ENCODE measurements at regions not wholly inside any gene's neighbourhood (a gene's known extent, or its start where the extent isn't known, plus 50 kb on each side); places are given as distances from the start of the nearest gene placed in this dataset.

GRCh38 chr14:22163051-22163450 is 426.0 kb downstream of the DAD1 start:
- Mint-ChIP-seq H3K27me3 (no peaks in the 10 kb centered on the region), H3K4me3 (peak overlapping the region; percentile 74), H3K9me3 (no peaks in the 10 kb centered on the region), H3K4me1 (peaks cover 28% of the 10 kb centered on the region), H3K36me3 (ENCODE audit: low read depth) (no peaks in the 10 kb centered on the region), H3K27ac (peak overlapping the region; percentile 84)
- ChIA-PET CTCF (interaction anchor here (0.7 to 1.8 kb wide), 9 partner anchors 38 to 743 kb away, joined by 3 to 7 read pairs (median 3); no protein-coding TSS in a partner anchor), POLR2A (interaction anchor here (1.0 to 1.1 kb wide), 3 partner anchors 346 to 394 kb away, joined by 3 to 5 read pairs (median 3); no protein-coding TSS in a partner anchor)
- DNase-seq, result no peak

- H3K4me3 Mint-ChIP-seq, result no peak overlapping the region
- peaks cover 28% of the 10 kb centered on the region for H3K4me1 Mint-ChIP-seq
- H3K27me3 Mint-ChIP-seq, result no peaks in the 10 kb centered on the region
- H3K9me3 Mint-ChIP-seq, result no peaks in the 10 kb centered on the region
- DNase-seq, result no peak
- POLR2A ChIA-PET, result no interaction called here
- H3K27ac Mint-ChIP-seq, result no peak overlapping the region
- CTCF ChIA-PET, result no interaction called here
- no peaks in the 10 kb centered on the region for H3K36me3 Mint-ChIP-seq (ENCODE audit: low read depth)
Observed at GRCh38 chr14:22159957-22160356, 429.1 kb downstream of the DAD1 start.

GRCh38 chr14:22159099-22159498 is 429.9 kb downstream of the DAD1 start:
- no peak overlapping the region for H3K4me3 Mint-ChIP-seq
- DNase-seq, result no peak
- H3K36me3 Mint-ChIP-seq (ENCODE audit: low read depth), result no peaks in the 10 kb centered on the region
- H3K27ac Mint-ChIP-seq, result peak overlapping the region; percentile 19
- peaks cover 28% of the 10 kb centered on the region for H3K4me1 Mint-ChIP-seq
- H3K9me3 Mint-ChIP-seq, result no peaks in the 10 kb centered on the region
- H3K27me3 Mint-ChIP-seq, result no peaks in the 10 kb centered on the region
- POLR2A ChIA-PET, result interaction anchor here (1.5 kb wide), 1 partner anchor 397 kb away, joined by 4 read pairs; no protein-coding TSS in a partner anchor
- CTCF ChIA-PET, result no interaction called here

DNA sequence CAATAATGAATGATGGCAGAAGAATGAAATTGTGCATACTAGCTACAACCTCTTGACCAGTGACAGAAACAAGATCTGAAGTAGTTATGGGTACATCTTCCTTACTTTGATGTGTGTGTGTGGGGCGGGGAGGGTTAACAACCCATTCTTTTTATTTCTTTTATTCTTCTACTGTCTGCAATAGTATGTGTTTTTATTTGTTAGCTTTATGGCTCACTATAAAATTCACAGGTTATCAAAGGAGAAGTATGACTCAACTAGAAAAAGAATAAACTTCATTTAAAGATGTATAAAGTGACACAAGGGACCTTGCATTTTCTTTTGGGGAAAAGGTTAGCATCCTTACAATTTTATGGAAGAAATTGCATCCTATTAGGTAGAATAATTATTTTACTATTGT is 430.5 kb downstream of the DAD1 start:
- H3K36me3 Mint-ChIP-seq (ENCODE audit: low read depth), result no peaks in the 10 kb centered on the region
- ChIA-PET POLR2A (interaction anchor here (1.5 kb wide), 1 partner anchor 398 kb away, joined by 4 read pairs; no protein-coding TSS in a partner anchor), CTCF (no interaction called here)
- H3K9me3 Mint-ChIP-seq, result no peaks in the 10 kb centered on the region
- peaks cover 23% of the 10 kb centered on the region for H3K4me1 Mint-ChIP-seq
- no peak overlapping the region for H3K27ac Mint-ChIP-seq
- no peaks in the 10 kb centered on the region for H3K27me3 Mint-ChIP-seq
- no peak for DNase-seq
- no peak overlapping the region for H3K4me3 Mint-ChIP-seq

- ChIA-PET CTCF (no interaction called here), POLR2A (no interaction called here)
- no peak for DNase-seq
- peaks cover 20% of the 10 kb centered on the region for H3K4me1 Mint-ChIP-seq
- H3K36me3 Mint-ChIP-seq (ENCODE audit: low read depth), result no peaks in the 10 kb centered on the region
- no peak overlapping the region for H3K27ac Mint-ChIP-seq
- no peaks in the 10 kb centered on the region for H3K9me3 Mint-ChIP-seq
- peaks cover 3% of the 10 kb centered on the region for H3K27me3 Mint-ChIP-seq
- no peak overlapping the region for H3K4me3 Mint-ChIP-seq
Observed at GRCh38 chr14:22155571-22155970, 433.5 kb downstream of the DAD1 start.

- Mint-ChIP-seq H3K27ac (no peak overlapping the region), H3K9me3 (no peaks in the 10 kb centered on the region), H3K4me3 (no peak overlapping the region), H3K27me3 (peaks cover 3% of the 10 kb centered on the region), H3K36me3 (ENCODE audit: low read depth) (no peaks in the 10 kb centered on the region), H3K4me1 (peaks cover 8% of the 10 kb centered on the region)
- POLR2A ChIA-PET, result no interaction called here
- CTCF ChIA-PET, result interaction anchor here (0.6 kb wide), 1 partner anchor 751 kb away, joined by 3 read pairs; no protein-coding TSS in a partner anchor
- DNase-seq, result no peak
Observed at GRCh38 chr14:22152903-22153302, 436.1 kb downstream of the DAD1 start.

GRCh38 chr14:22152161-22152870 is 436.7 kb downstream of the DAD1 start:
- Mint-ChIP-seq H3K9me3 (no peaks in the 10 kb centered on the region), H3K4me3 (no peak overlapping the region), H3K27me3 (peaks cover 6% of the 10 kb centered on the region), H3K36me3 (ENCODE audit: low read depth) (no peaks in the 10 kb centered on the region), H3K4me1 (peaks cover 10% of the 10 kb centered on the region), H3K27ac (no peak overlapping the region)
- no peak for DNase-seq
- ChIA-PET POLR2A (no interaction called here), CTCF (no interaction called here)

DNA sequence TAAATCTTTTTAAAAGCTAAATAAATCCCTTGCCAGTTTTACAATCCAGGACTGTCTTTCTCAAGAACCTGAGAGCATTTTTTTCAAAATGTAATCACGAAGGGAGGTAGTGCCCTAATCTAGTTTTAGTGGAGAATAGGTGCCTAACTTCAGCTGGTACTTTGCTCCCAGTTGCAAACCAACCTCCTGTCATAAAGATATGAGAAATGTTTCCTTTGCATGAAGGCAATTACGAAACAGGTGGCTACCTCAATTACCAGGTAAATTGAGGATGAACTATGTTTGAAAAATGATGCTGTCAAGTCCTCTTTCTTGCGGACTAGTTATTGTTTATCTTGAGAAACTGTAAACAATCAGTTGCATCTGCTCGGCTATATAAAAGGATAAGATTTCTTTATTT is 437.9 kb downstream of the DAD1 start:
- Mint-ChIP-seq H3K4me1 (peaks cover 10% of the 10 kb centered on the region), H3K27me3 (peaks cover 6% of the 10 kb centered on the region), H3K27ac (no peak overlapping the region), H3K9me3 (no peaks in the 10 kb centered on the region), H3K36me3 (ENCODE audit: low read depth) (no peaks in the 10 kb centered on the region), H3K4me3 (no peak overlapping the region)
- CTCF ChIA-PET, result no interaction called here
- POLR2A ChIA-PET, result no interaction called here
- no peak for DNase-seq

- Mint-ChIP-seq H3K36me3 (ENCODE audit: low read depth) (no peaks in the 10 kb centered on the region), H3K27ac (no peak overlapping the region), H3K27me3 (peaks cover 9% of the 10 kb centered on the region), H3K9me3 (no peaks in the 10 kb centered on the region), H3K4me3 (no peak overlapping the region), H3K4me1 (peaks cover 10% of the 10 kb centered on the region)
- POLR2A ChIA-PET, result no interaction called here
- CTCF ChIA-PET, result no interaction called here
- no peak for DNase-seq
Observed at GRCh38 chr14:22149058-22149457, 440.0 kb downstream of the DAD1 start.

DNA sequence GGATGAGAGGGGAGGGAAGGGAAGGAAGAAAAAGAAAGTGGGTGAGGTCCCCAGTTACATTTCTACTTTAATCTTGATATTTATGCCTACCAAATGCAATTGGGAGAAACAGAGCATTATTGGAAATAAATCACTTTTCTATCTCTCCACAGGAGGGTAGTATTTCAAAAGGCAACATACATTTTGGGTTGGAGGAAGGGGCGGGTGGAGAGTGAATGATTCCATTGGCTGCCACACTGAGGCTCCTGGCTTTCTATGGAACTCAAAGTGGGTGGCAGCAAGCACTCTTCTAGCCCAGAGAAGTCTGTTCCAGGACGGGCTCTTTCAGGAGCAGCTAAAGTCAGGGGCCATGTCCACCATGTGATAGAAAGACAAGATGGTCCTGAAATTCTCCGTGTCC is 441.3 kb downstream of the DAD1 start:
- H3K27me3 Mint-ChIP-seq, result peaks cover 9% of the 10 kb centered on the region
- no peaks in the 10 kb centered on the region for H3K36me3 Mint-ChIP-seq (ENCODE audit: low read depth)
- ChIA-PET CTCF (interaction anchor here (1.2 kb wide), 1 partner anchor 16 kb away, joined by 3 read pairs; no protein-coding TSS in a partner anchor), POLR2A (interaction anchor here (0.9 kb wide), 1 partner anchor 416 kb away, joined by 4 read pairs; no protein-coding TSS in a partner anchor)
- peak overlapping the region; percentile 47 for H3K4me3 Mint-ChIP-seq
- H3K9me3 Mint-ChIP-seq, result no peaks in the 10 kb centered on the region
- H3K4me1 Mint-ChIP-seq, result peaks cover 6% of the 10 kb centered on the region
- no peak overlapping the region for H3K27ac Mint-ChIP-seq
- no peak for DNase-seq

- no peak overlapping the region for H3K27ac Mint-ChIP-seq
- CTCF ChIA-PET, result interaction anchor here (1.1 kb wide), 1 partner anchor 11 kb away, joined by 4 read pairs; no protein-coding TSS in a partner anchor
- no peaks in the 10 kb centered on the region for H3K9me3 Mint-ChIP-seq
- no peaks in the 10 kb centered on the region for H3K36me3 Mint-ChIP-seq (ENCODE audit: low read depth)
- peaks cover 6% of the 10 kb centered on the region for H3K27me3 Mint-ChIP-seq
- POLR2A ChIA-PET, result no interaction called here
- H3K4me1 Mint-ChIP-seq, result peaks cover 2% of the 10 kb centered on the region
- no peak for DNase-seq
- H3K4me3 Mint-ChIP-seq, result no peak overlapping the region
Observed at GRCh38 chr14:22143363-22143762, 445.7 kb downstream of the DAD1 start.

DNA sequence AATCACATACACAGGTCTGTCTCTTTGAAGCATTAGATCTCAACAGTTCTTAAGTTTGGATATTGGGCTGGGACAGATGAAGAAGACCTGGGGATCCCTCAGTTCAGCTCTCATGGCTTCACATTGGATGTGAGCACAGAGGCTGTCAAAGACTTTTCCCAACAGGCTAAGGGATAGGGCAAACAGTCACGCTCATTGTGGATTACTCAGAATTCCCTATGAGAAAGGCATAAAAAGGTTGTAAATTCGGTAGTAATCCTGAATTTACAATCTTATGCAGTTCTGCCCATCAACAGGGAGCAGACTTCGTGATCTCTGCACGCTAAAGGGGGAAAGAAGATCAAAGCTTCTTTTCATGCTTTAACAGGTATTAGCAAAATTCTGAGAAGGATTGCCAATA is 448.4 kb downstream of the DAD1 start:
- H3K4me3 Mint-ChIP-seq, result no peak overlapping the region
- no peak for DNase-seq
- ChIA-PET CTCF (no interaction called here), POLR2A (no interaction called here)
- H3K9me3 Mint-ChIP-seq, result no peaks in the 10 kb centered on the region
- H3K27ac Mint-ChIP-seq, result no peak overlapping the region
- H3K36me3 Mint-ChIP-seq (ENCODE audit: low read depth), result no peaks in the 10 kb centered on the region
- H3K27me3 Mint-ChIP-seq, result peaks cover under 1% of the 10 kb centered on the region
- no peaks in the 10 kb centered on the region for H3K4me1 Mint-ChIP-seq

DNA sequence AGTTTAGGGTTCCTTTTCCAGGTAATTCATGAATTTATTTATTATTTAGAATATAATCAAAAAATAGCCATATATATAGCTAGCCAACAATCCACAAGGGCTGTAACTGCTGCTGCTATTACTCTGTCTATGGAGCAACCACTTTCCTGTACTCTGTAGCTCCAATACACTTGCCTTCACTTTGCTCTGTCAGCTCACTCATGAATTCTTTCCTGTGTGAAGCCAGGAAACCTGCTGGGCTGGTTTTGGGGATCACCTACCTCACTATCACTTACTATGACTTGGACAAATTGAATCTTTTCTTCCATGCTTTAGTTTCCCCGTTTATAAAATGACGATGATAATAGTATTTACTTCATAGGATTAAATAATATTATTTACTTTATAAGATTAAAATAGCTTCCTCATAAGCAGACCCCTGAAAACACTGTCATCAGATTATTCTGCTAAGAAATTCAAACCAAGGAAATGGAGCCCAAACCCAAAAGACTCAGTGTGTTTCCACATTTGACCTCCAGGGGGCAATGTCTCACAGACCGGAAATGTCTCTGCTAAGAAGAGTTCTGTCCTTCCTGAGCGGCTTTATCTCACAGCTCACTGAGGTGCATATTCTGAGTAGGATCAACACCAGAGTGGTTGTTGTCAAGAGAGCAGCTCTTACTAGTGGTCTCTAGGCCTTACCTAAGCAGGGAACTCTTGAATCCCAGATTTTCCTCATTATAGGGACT is 457.1 kb downstream of the DAD1 start:
- Mint-ChIP-seq H3K36me3 (ENCODE audit: low read depth) (peaks cover 2% of the 10 kb centered on the region), H3K4me3 (no peak overlapping the region), H3K9me3 (no peaks in the 10 kb centered on the region), H3K27ac (no peak overlapping the region), H3K27me3 (peaks cover 3% of the 10 kb centered on the region), H3K4me1 (peaks cover 5% of the 10 kb centered on the region)
- DNase-seq, result peak; percentile 36
- CTCF ChIA-PET, result interaction anchor here (0.9 to 1.5 kb wide), 4 partner anchors 11 to 425 kb away, joined by 3 to 4 read pairs (median 3); no protein-coding TSS in a partner anchor
- POLR2A ChIA-PET, result interaction anchor here (1.1 kb wide), 1 partner anchor 8 kb away, joined by 4 read pairs; no protein-coding TSS in a partner anchor
